ENCODE measurements at regions not wholly inside any gene's neighbourhood (a gene's known extent, or its start where the extent isn't known, plus 50 kb on each side); places are given as distances from the start of the nearest gene placed in this dataset.

- H3K36me3 ChIP-seq = no peaks in the 10 kb centered on the region
- no peak for TF ChIP-seq POLR2AphosphoS5 (IDR thresholded peaks at IDR 0.05)
- TF ChIP-seq CTCF (IDR thresholded peaks at IDR 0.05) = no peak
- no peak for TF ChIP-seq POLR2A (IDR thresholded peaks at IDR 0.05)
- TF ChIP-seq EP300 (IDR thresholded peaks at IDR 0.05) = no peak
- DNase-seq (ENCODE audit: low spot score in 2 of 2) = no peak
- H3K27ac ChIP-seq = no peak overlapping the region
- 85% methylated on average over 18 of the region's 18 CpGs for WGBS
- H3K9me3 ChIP-seq = peaks cover 4% of the 10 kb centered on the region
- no peak overlapping the region for H3K4me3 ChIP-seq
- H3K27me3 ChIP-seq = no peaks in the 10 kb centered on the region
- no peaks in the 10 kb centered on the region for H3K4me1 ChIP-seq
Measured at GRCh38 chr21:22138297-22139016, 1140.2 kb downstream of the NCAM2 start.

- Histone ChIP-seq H3K36me3 (no peaks in the 10 kb centered on the region), H3K27me3 (no peaks in the 10 kb centered on the region), H3K27ac (no peak overlapping the region), H3K4me1 (no peaks in the 10 kb centered on the region), H3K9me3 (no peaks in the 10 kb centered on the region), H3K4me3 (no peak overlapping the region)
- 78% methylated on average over 3 of the region's 3 CpGs for WGBS
- TF ChIP-seq POLR2A (IDR thresholded peaks at IDR 0.05) (no peak), EP300 (IDR thresholded peaks at IDR 0.05) (no peak), POLR2AphosphoS5 (IDR thresholded peaks at IDR 0.05) (no peak), CTCF (IDR thresholded peaks at IDR 0.05) (no peak)
- no peak for DNase-seq (ENCODE audit: low spot score in 2 of 2)
Measured at GRCh38 chr21:22145545-22145944, 1147.3 kb downstream of the NCAM2 start.

GRCh38 chr21:22154579-22155274, 1156.5 kb downstream of the NCAM2 start:
- TF ChIP-seq CTCF (IDR thresholded peaks at IDR 0.05) (no peak), EP300 (IDR thresholded peaks at IDR 0.05) (no peak), POLR2A (IDR thresholded peaks at IDR 0.05) (no peak), POLR2AphosphoS5 (IDR thresholded peaks at IDR 0.05) (no peak)
- no peak overlapping the region for H3K27ac ChIP-seq
- DNase-seq (ENCODE audit: low spot score in 2 of 2) = no peak
- no peaks in the 10 kb centered on the region for H3K4me1 ChIP-seq
- H3K4me3 ChIP-seq = no peak overlapping the region
- H3K27me3 ChIP-seq = no peaks in the 10 kb centered on the region
- H3K9me3 ChIP-seq = no peaks in the 10 kb centered on the region
- H3K36me3 ChIP-seq = no peaks in the 10 kb centered on the region

- Histone ChIP-seq H3K4me1 (no peaks in the 10 kb centered on the region), H3K36me3 (no peaks in the 10 kb centered on the region), H3K4me3 (no peak overlapping the region), H3K27me3 (no peaks in the 10 kb centered on the region), H3K27ac (no peak overlapping the region), H3K9me3 (no peaks in the 10 kb centered on the region)
- TF ChIP-seq CTCF (IDR thresholded peaks at IDR 0.05) = no peak
- no peak for TF ChIP-seq EP300 (IDR thresholded peaks at IDR 0.05)
- TF ChIP-seq POLR2A (IDR thresholded peaks at IDR 0.05) = no peak
- no peak for TF ChIP-seq POLR2AphosphoS5 (IDR thresholded peaks at IDR 0.05)
- DNase-seq (ENCODE audit: low spot score in 2 of 2) = no peak
Measured at GRCh38 chr21:22164912-22165311, 1166.7 kb downstream of the NCAM2 start.

GRCh38 chr21:22174746-22175145, 1176.5 kb downstream of the NCAM2 start:
- H3K4me1 ChIP-seq = no peaks in the 10 kb centered on the region
- 88% methylated on average over 1 of the region's 1 CpG for WGBS
- H3K36me3 ChIP-seq = no peaks in the 10 kb centered on the region
- no peak for DNase-seq (ENCODE audit: low spot score in 2 of 2)
- H3K9me3 ChIP-seq = peaks cover 6% of the 10 kb centered on the region
- TF ChIP-seq POLR2AphosphoS5 (IDR thresholded peaks at IDR 0.05) = no peak
- TF ChIP-seq EP300 (IDR thresholded peaks at IDR 0.05) = no peak
- no peak for TF ChIP-seq CTCF (IDR thresholded peaks at IDR 0.05)
- no peak for TF ChIP-seq POLR2A (IDR thresholded peaks at IDR 0.05)
- H3K27ac ChIP-seq = no peak overlapping the region
- H3K4me3 ChIP-seq = no peak overlapping the region
- H3K27me3 ChIP-seq = no peaks in the 10 kb centered on the region

Data from suprapubic skin (tissue), 4 donors.